Esophagus squamous epithelium (tissue), 4 donors: ENCODE measurements at regions not wholly inside any gene's neighbourhood (a gene's known extent, or its start where the extent isn't known, plus 50 kb on each side); places are given as distances from the start of the nearest gene placed in this dataset.

Experiments used
- POLR2A ChIP-seq, 4 donors: fragments of 450-650 bp; IDR thresholded peaks; one replicate each; pipeline ENCODE4 v1.6.1; 2017; ENCODE audit warnings: antibody characterized with exemption in 4 of 4, mild to moderate bottlenecking in 4 of 4, moderate library complexity in 3 of 4
- TF ChIP-seq, protein P1 (sequence below), 6 experiments: fragments of 450-650 bp in 4 of 6; fragments of 200-600 bp in 2 of 6; sonication (generic) in 2 of 6; IDR thresholded peaks; one replicate each; pipeline ENCODE4 v1.5.1; 2016 to 2019; ENCODE audit warnings: antibody characterized with exemption in 6 of 6, mild to moderate bottlenecking in 4 of 6, moderate library complexity in 4 of 6

DNA sequence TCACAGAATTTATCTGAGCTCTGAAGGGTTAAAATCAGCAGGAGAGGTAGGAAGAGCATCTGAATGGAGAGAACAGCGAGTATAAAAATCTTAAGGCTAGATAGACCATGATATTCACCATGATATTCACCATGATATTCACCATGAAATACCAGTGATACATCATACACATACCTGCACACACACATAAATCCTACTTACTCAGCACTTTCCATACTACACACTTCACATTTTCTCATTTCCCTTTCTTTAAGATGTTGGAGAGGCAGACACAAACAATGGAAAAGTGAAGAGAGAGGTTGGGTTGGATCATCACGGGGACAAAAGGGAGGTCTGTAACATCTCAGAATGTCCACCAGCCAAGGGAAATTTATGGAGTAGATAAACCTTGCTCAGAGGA is 66.4 kb upstream of the ATP10B start:
- TF ChIP-seq, protein P1, sequence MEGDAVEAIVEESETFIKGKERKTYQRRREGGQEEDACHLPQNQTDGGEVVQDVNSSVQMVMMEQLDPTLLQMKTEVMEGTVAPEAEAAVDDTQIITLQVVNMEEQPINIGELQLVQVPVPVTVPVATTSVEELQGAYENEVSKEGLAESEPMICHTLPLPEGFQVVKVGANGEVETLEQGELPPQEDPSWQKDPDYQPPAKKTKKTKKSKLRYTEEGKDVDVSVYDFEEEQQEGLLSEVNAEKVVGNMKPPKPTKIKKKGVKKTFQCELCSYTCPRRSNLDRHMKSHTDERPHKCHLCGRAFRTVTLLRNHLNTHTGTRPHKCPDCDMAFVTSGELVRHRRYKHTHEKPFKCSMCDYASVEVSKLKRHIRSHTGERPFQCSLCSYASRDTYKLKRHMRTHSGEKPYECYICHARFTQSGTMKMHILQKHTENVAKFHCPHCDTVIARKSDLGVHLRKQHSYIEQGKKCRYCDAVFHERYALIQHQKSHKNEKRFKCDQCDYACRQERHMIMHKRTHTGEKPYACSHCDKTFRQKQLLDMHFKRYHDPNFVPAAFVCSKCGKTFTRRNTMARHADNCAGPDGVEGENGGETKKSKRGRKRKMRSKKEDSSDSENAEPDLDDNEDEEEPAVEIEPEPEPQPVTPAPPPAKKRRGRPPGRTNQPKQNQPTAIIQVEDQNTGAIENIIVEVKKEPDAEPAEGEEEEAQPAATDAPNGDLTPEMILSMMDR (IDR thresholded peaks at IDR 0.05), result no peak
- TF ChIP-seq POLR2A (IDR thresholded peaks at IDR 0.05), result no peak
